Colonic mucosa (tissue), 4 donors: ENCODE measurements at regions not wholly inside any gene's neighbourhood (a gene's known extent, or its start where the extent isn't known, plus 50 kb on each side); places are given as distances from the start of the nearest gene placed in this dataset.

Experiments
- DNase-seq: peaks from one replicate; pipeline ENCODE4 v3.0.0-alpha.2; 2020
- H3K27ac ChIP-seq: fragments of 200-600 bp; one replicate; pipeline ENCODE4 v1.8.0; 2021
- H3K27me3 ChIP-seq: fragments of 200-600 bp; one replicate; pipeline ENCODE4 v1.8.0; 2021
- H3K36me3 ChIP-seq: fragments of 200-600 bp; one replicate; pipeline ENCODE4 v1.8.0; 2021
- H3K4me1 ChIP-seq: fragments of 200-600 bp; one replicate; pipeline ENCODE4 v1.8.0; 2021; ENCODE audit warnings: mild to moderate bottlenecking
- H3K4me3 ChIP-seq: fragments of 200-600 bp; one replicate; pipeline ENCODE4 v1.8.0; 2021
- H3K9ac ChIP-seq, 2 donors: one replicate each; pipeline ENCODE4 v1.7.0; 2013; ENCODE audit warnings: control low read depth in 2 of 2, low read depth in 2 of 2, low read length in 2 of 2
- H3K9me3 ChIP-seq: fragments of 200-600 bp; one replicate; pipeline ENCODE4 v1.8.0; 2021
- CTCF ChIP-seq: fragments of 200-600 bp; IDR thresholded peaks from one replicate; pipeline ENCODE4 v1.8.0; 2022; ENCODE audit warnings: antibody characterized with exemption, mild to moderate bottlenecking
- intact Hi-C: fragments of 100-400 bp; cut with DNase I; formaldehyde crosslinking; loops from one replicate; pipeline ENCODE4 v1.14.1; 2022
- donor health status: healthy.
- donor health status: DM: no; HTN: no; CAD: no.
- donor health status: DM: no; HTN: no; CAD: no.

GRCh38 chr22:49334449-49334789 is 493.3 kb downstream of the BRD1 start:
- intact Hi-C loops: no loop called here
- no peaks in the 10 kb centered on the region for H3K27me3 ChIP-seq
- no peak overlapping the region for H3K9ac ChIP-seq
- H3K4me3 ChIP-seq: no peak overlapping the region
- DNase-seq: no peak
- no peaks in the 10 kb centered on the region for H3K9me3 ChIP-seq
- no peak overlapping the region for H3K27ac ChIP-seq
- H3K36me3 ChIP-seq: no peaks in the 10 kb centered on the region
- TF ChIP-seq CTCF: no peak
- no peaks in the 10 kb centered on the region for H3K4me1 ChIP-seq

GRCh38 chr22:49333206-49333605 is 494.5 kb downstream of the BRD1 start:
- H3K9me3 ChIP-seq: no peaks in the 10 kb centered on the region
- no peak for TF ChIP-seq CTCF
- no peak for DNase-seq
- no peak overlapping the region for H3K27ac ChIP-seq
- H3K27me3 ChIP-seq: no peaks in the 10 kb centered on the region
- H3K4me1 ChIP-seq: no peaks in the 10 kb centered on the region
- H3K9ac ChIP-seq: no peak overlapping the region
- intact Hi-C loops: no loop called here
- no peak overlapping the region for H3K4me3 ChIP-seq
- H3K36me3 ChIP-seq: no peaks in the 10 kb centered on the region

- H3K27me3 ChIP-seq: no peaks in the 10 kb centered on the region
- H3K27ac ChIP-seq: no peak overlapping the region
- intact Hi-C loops: no loop called here
- H3K36me3 ChIP-seq: no peaks in the 10 kb centered on the region
- H3K4me1 ChIP-seq: no peaks in the 10 kb centered on the region
- no peak overlapping the region for H3K9ac ChIP-seq
- DNase-seq: no peak
- no peaks in the 10 kb centered on the region for H3K9me3 ChIP-seq
- H3K4me3 ChIP-seq: no peak overlapping the region
- no peak for TF ChIP-seq CTCF
Observed at GRCh38 chr22:49332691-49333090, 495.0 kb downstream of the BRD1 start.

GRCh38 chr22:49331878-49332277 is 495.8 kb downstream of the BRD1 start:
- Histone ChIP-seq H3K4me1 (no peaks in the 10 kb centered on the region), H3K27me3 (no peaks in the 10 kb centered on the region)
- no peak for DNase-seq

GRCh38 chr22:49331223-49331815 is 496.4 kb downstream of the BRD1 start:
- H3K27ac ChIP-seq: no peak overlapping the region
- no peak for DNase-seq
- no peak overlapping the region for H3K9ac ChIP-seq
- TF ChIP-seq CTCF: no peak
- no peaks in the 10 kb centered on the region for H3K4me1 ChIP-seq
- intact Hi-C loops: no loop called here
- no peak overlapping the region for H3K4me3 ChIP-seq
- H3K36me3 ChIP-seq: no peaks in the 10 kb centered on the region
- no peaks in the 10 kb centered on the region for H3K27me3 ChIP-seq
- H3K9me3 ChIP-seq: no peaks in the 10 kb centered on the region

More at GRCh38 chr22:49331878-49332277, 495.8 kb downstream of the BRD1 start:
- no peak overlapping the region for H3K9ac ChIP-seq
- no peaks in the 10 kb centered on the region for H3K9me3 ChIP-seq
- H3K27ac ChIP-seq: no peak overlapping the region
- TF ChIP-seq CTCF: no peak
- intact Hi-C loops: no loop called here
- no peaks in the 10 kb centered on the region for H3K36me3 ChIP-seq
- H3K4me3 ChIP-seq: no peak overlapping the region
